HEK293T (cell line): ENCODE measurements at regions not wholly inside any gene's neighbourhood (a gene's known extent, or its start where the extent isn't known, plus 50 kb on each side); places are given as distances from the start of the nearest gene placed in this dataset.

ENCODE experiments used
- BHLHE40 ChIP-seq: fragments of 450-650 bp; IDR thresholded peaks from 2 replicates; pipeline ENCODE4 v1.6.1; 2016; ENCODE audit warnings: mild to moderate bottlenecking, moderate library complexity, borderline replicate concordance
- CTBP1 ChIP-seq: fragments of 450-650 bp; IDR thresholded peaks from 2 replicates; pipeline ENCODE4 v1.6.1; 2016; ENCODE audit warnings: borderline replicate concordance
- ELF4 ChIP-seq: fragments of 450-650 bp; IDR thresholded peaks from 2 replicates; pipeline ENCODE4 v1.6.1; 2017; ENCODE audit warnings: antibody characterized with exemption
- FOXA1 ChIP-seq: fragments of 450-650 bp; IDR thresholded peaks from 2 replicates; pipeline ENCODE4 v1.6.1; 2016; ENCODE audit warnings: mild to moderate bottlenecking
- FOXK2 ChIP-seq: fragments of 450-650 bp; IDR thresholded peaks from 2 replicates; pipeline ENCODE4 v1.6.1; 2016; ENCODE audit warnings: mild to moderate bottlenecking
- FOXM1 ChIP-seq: fragments of 450-650 bp; IDR thresholded peaks from 2 replicates; pipeline ENCODE4 v1.6.1; 2017; ENCODE audit warnings: mild to moderate bottlenecking, borderline replicate concordance
- L3MBTL2 ChIP-seq: fragments of 450-650 bp; conservative IDR thresholded peaks from 2 replicates; pipeline ENCODE4 v1.6.1; 2016; ENCODE audit warnings: mild to moderate bottlenecking
- LEF1 ChIP-seq: fragments of 450-650 bp; IDR thresholded peaks from 2 replicates; pipeline ENCODE4 v1.6.1; 2017; ENCODE audit warnings: mild to moderate bottlenecking, borderline replicate concordance
- NFRKB ChIP-seq: fragments of 450-650 bp; IDR thresholded peaks from 2 replicates; pipeline ENCODE4 v1.6.1; 2016; ENCODE audit warnings: mild to moderate bottlenecking, moderate library complexity
- PKNOX1 ChIP-seq: fragments of 450-650 bp; IDR thresholded peaks from 2 replicates; pipeline ENCODE4 v1.6.1; 2016
- SP1 ChIP-seq: fragments of 450-650 bp; IDR thresholded peaks from 2 replicates; pipeline ENCODE4 v1.6.1; 2017
- SUZ12 ChIP-seq: fragments of 450-650 bp; IDR thresholded peaks from 2 replicates; pipeline ENCODE4 v1.6.1; 2016; ENCODE audit warnings: mild to moderate bottlenecking
- TARDBP ChIP-seq: fragments of 450-650 bp; IDR thresholded peaks from 2 replicates; pipeline ENCODE4 v1.6.1; 2016
- ZNF384 ChIP-seq: fragments of 450-650 bp; IDR thresholded peaks from 2 replicates; pipeline ENCODE4 v1.6.1; 2016

- no peak for TF ChIP-seq BHLHE40
- no peak for TF ChIP-seq PKNOX1
- no peak for TF ChIP-seq SP1
- no peak for TF ChIP-seq FOXM1
- no peak for TF ChIP-seq NFRKB
- TF ChIP-seq TARDBP: no peak
- no peak for TF ChIP-seq SUZ12
- no peak for TF ChIP-seq ZNF384
- no peak for TF ChIP-seq FOXK2
- TF ChIP-seq CTBP1: no peak
- no peak for TF ChIP-seq FOXA1
- TF ChIP-seq LEF1: no peak
- no peak for TF ChIP-seq ELF4
- TF ChIP-seq L3MBTL2: no peak
These were observed 363.1 kb upstream of the STXBP6 start for GRCh38 chr14:25412998-25413397.
